HFF-Myc (cell line): ENCODE measurements at regions not wholly inside any gene's neighbourhood (a gene's known extent, or its start where the extent isn't known, plus 50 kb on each side); places are given as distances from the start of the nearest gene placed in this dataset.
"Not testable (repeated sequence)": the region's sequence is repeated elsewhere in the genome, so short reads cannot be mapped to it uniquely, and the experiment has no call there.

Experiments used
- DNase-seq: peaks from one replicate; pipeline ENCODE4 v3.0.0-alpha.2; 2011; ENCODE audit warnings: low read depth; ENCODE audit errors: extremely low read depth
- H3K4me3 ChIP-seq: replicated peaks from 2 replicates; pipeline ENCODE4 v1.5.1; 2011; ENCODE audit warnings: low read depth, mild to moderate bottlenecking, control low read depth, low read length
- CTCF ChIP-seq: IDR thresholded peaks from 2 replicates; pipeline ENCODE4 v1.5.1; 2012; ENCODE audit warnings: mild to moderate bottlenecking, low read depth, low read length, control low read depth; ENCODE audit errors: missing control alignments

GRCh38 chr4:132445386-132445785 lies 703.7 kb upstream of the PCDH10 start:
- DNase-seq, result no peak
- TF ChIP-seq CTCF, result no peak
- H3K4me3 ChIP-seq, result no peak overlapping the region

GRCh38 chr4:132457987-132458386 lies 691.1 kb upstream of the PCDH10 start:
- DNase-seq, result not testable (repeated sequence)

GRCh38 chr4:132479543-132479942 lies 669.6 kb upstream of the PCDH10 start:
- no peak for TF ChIP-seq CTCF
- no peak overlapping the region for H3K4me3 ChIP-seq
- no peak for DNase-seq

More at GRCh38 chr4:132457987-132458386, 691.1 kb upstream of the PCDH10 start:
- not testable (repeated sequence) for H3K4me3 ChIP-seq

GRCh38 chr4:132488555-132488954 lies 660.5 kb upstream of the PCDH10 start:
- no peak for TF ChIP-seq CTCF
- H3K4me3 ChIP-seq, result no peak overlapping the region
- no peak for DNase-seq

- H3K4me3 ChIP-seq, result no peak overlapping the region
- TF ChIP-seq CTCF, result no peak
- no peak for DNase-seq
Measured at GRCh38 chr4:132493476-132493875, 655.6 kb upstream of the PCDH10 start.

GRCh38 chr4:132495267-132495812 lies 653.8 kb upstream of the PCDH10 start:
- H3K4me3 ChIP-seq, DNase-seq: not testable (repeated sequence)

- no peak for TF ChIP-seq CTCF
- H3K4me3 ChIP-seq, result no peak overlapping the region
- DNase-seq, result no peak
Measured at GRCh38 chr4:132498215-132498614, 650.9 kb upstream of the PCDH10 start.

- no peak for DNase-seq
- no peak overlapping the region for H3K4me3 ChIP-seq
- TF ChIP-seq CTCF, result no peak
Measured at GRCh38 chr4:132502096-132502552, 647.0 kb upstream of the PCDH10 start.
